GM18868 (cell line): ENCODE measurements at regions not wholly inside any gene's neighbourhood (a gene's known extent, or its start where the extent isn't known, plus 50 kb on each side); places are given as distances from the start of the nearest gene placed in this dataset.

Experiments used
- ATAC-seq: cut with Tn5 transposase; IDR thresholded peaks from one replicate; pipeline ENCODE4 v1.9.1; 2021; ENCODE audit warnings: mild to moderate bottlenecking, moderate library complexity; ENCODE audit not compliant: unreplicated experiment

- ATAC-seq = no peak
These were observed 50.8 kb upstream of the OCM2 start for GRCh38 chr7:98040626-98041360.

DNA sequence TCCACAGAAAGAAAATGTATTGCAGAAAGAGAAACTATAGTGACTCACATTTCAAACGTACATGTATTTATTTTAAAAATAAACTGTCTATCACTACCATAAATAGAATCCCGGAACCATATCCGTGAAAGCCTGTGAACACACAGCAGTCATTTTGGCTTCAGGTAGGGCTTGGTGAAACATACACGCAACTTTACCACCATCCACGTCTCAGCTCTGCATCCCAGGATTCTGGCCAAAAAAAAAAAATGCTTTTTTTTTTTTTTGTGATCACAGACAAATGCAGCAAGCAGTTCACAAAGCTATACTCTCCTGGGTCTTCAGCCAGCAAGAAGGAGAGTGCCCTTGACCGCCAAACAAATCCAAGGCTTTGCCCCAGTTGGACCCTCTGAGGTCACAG is 56.8 kb upstream of the OCM2 start:
- no peak for ATAC-seq

DNA sequence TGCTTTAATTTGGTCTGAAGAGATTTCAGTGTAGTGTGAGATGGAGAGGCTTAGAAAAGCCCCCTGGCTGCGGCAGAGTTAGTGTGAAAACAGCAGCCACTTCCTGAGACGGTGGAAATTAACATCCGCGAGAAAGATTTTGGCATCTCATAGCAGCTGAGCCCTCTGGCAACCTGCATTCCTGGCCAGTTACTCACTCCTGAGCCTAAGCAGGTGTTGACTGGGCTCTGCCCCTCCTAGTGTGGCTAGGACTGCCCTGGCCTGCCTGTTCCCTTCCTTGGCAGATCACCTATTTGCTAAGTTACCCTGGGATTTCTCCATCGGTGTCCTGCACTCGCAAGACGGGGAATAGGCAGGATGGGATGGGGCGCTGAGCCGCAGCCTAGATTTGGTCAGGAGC is 57.6 kb upstream of the LMTK2 start:
- no peak for ATAC-seq

DNA sequence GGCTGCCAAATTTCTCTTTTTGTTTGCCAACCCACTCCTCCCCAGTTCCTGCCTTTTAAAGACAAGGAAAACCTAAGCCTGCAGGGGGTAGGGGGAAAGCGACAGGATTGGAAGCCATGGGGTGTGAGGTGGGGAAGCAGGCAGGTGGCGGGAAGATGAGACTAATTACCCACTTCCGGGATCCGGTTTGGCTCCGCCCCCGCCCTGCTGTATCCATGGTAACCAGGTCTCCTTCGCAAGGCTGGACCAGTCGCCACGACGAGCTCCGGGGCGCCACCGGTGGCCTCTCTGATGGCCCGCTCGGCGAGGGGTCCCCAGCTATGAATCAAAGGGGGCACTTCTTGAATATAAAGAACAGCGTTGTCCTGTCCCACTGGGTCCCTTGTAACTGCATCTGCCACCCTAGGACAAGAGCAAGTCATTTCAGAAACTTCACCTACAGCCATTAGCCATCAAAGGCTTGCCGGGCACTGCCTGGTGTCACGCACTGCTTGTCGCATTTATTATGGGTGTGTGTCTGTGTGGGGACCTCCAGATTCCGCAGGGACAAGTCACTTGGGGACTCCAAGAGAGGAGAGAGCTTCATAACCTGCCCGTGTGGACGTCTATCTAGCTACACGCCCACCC is 55.4 kb upstream of the LMTK2 start:
- peak; percentile 69 for ATAC-seq

GRCh38 chr7:98054585-98054984 is 52.1 kb upstream of the LMTK2 start:
- ATAC-seq = no peak

- no peak for ATAC-seq
These were observed 50.1 kb upstream of the LMTK2 start for GRCh38 chr7:98056580-98056979.
